ENCODE measurements at regions not wholly inside any gene's neighbourhood (a gene's known extent, or its start where the extent isn't known, plus 50 kb on each side); places are given as distances from the start of the nearest gene placed in this dataset.

- no peak for TF ChIP-seq CTCF (IDR thresholded peaks at IDR 0.05; ENCODE audit: low read depth, low read length)
- TF ChIP-seq, protein P1, sequence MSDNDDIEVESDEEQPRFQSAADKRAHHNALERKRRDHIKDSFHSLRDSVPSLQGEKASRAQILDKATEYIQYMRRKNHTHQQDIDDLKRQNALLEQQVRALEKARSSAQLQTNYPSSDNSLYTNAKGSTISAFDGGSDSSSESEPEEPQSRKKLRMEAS (IDR thresholded peaks at IDR 0.05; ENCODE audit: low read depth, low read length): no peak
- no peak for TF ChIP-seq POLR2A (IDR thresholded peaks at IDR 0.05; ENCODE audit: extremely low read depth, insufficient read length)
- no peak for TF ChIP-seq MYC (IDR thresholded peaks at IDR 0.05; ENCODE audit: low read depth, low read length)
- DNase-seq (ENCODE audit: low read depth): no peak
- H3K4me3 ChIP-seq (ENCODE audit: low read depth, low read length): no peak overlapping the region
Measured at GRCh38 chr3:115503394-115503793, 119.9 kb upstream of the GAP43 start.

DNA sequence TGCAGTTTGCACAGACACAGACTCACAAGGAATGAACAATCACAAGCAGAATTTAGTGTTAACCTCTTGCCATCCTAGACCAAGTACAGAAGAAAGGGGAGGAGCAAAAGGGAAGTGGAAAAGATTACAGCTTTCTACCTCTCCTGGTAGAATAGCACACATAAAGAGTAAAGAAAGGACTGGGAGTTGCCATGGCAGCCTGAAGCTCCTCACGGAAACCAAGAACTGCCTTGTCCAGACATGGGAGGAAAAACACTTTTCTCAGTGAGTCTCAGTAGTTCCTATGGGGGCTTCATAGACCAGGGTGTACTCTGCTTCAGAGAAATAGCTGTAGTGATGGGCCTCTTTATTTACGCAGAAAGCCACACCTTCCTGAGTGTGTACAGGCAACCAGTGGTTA is 114.7 kb upstream of the GAP43 start:
- TF ChIP-seq CTCF (IDR thresholded peaks at IDR 0.05; ENCODE audit: low read depth, low read length): no peak
- TF ChIP-seq, protein P1 (IDR thresholded peaks at IDR 0.05; ENCODE audit: low read depth, low read length): no peak
- no peak for TF ChIP-seq POLR2A (IDR thresholded peaks at IDR 0.05; ENCODE audit: extremely low read depth, insufficient read length)
- TF ChIP-seq MYC (IDR thresholded peaks at IDR 0.05; ENCODE audit: low read depth, low read length): no peak
- no peak for DNase-seq (ENCODE audit: low read depth)
- H3K4me3 ChIP-seq (ENCODE audit: low read depth, low read length): no peak overlapping the region

DNA sequence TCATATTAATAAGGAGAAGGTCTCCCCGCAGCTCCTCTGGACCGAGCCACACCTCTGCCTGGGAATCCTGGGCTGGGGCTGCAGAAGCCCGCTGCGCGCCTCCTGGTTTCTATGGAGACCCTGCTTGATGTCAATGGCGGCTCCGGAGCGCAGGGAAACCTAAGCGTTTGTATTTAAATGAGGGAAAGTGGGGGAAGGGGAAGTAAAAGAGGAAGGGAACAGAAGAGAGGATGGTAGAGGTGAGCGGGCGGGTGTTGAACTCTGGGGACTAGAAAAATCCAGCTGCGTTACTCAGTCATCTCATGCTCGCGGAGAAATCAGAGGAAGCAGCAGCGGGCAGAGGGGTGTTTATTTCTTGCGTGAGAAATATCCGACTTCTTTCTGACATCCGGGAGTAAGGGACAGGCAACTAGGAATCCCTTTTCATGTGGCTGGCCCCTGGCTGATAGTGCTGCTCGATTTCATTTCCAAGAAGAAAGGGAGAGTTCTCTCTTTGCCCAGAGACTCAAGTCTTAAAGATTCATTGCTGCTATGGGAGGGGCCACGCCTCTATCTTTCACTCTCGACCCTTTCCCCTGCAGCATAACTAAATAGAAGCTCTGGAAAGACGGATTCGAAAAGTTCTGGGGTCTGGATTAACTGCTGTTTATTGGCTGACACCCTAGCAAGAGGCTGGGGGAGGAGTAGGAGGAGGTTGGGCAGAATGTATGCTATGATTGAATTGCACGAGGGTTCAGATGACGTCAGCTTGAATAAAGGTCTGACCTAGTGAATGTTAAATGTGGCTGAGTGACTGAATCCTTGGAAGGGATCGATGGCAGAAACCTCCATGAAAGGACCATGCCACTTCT is 110.5 kb upstream of the GAP43 start:
- TF ChIP-seq, protein P1 (IDR thresholded peaks at IDR 0.05; ENCODE audit: low read depth, low read length): no peak
- TF ChIP-seq CTCF (IDR thresholded peaks at IDR 0.05; ENCODE audit: low read depth, low read length) (no peak), POLR2A (IDR thresholded peaks at IDR 0.05; ENCODE audit: extremely low read depth, insufficient read length) (no peak), MYC (IDR thresholded peaks at IDR 0.05; ENCODE audit: low read depth, low read length) (no peak)
- DNase-seq (ENCODE audit: low read depth): no peak
- no peak overlapping the region for H3K4me3 ChIP-seq (ENCODE audit: low read depth, low read length)

DNA sequence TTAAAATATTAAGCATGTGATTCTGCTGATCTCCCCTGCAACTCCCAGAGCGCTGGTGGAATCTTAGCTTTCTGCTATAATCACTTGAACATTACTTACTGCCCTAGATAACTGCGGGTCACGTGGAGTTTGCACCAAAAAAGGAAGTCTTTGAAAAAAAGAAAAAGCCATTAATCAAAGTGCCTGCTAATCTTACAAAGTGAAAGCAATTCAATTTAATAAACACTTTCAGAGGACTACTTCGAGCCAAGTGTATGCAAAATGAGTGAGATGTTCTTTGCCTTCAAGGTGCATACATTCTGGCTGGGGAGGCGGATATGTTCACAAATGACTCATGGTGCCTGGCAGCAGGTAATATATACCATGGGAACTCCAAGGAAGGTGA is 109.9 kb upstream of the GAP43 start:
- no peak for TF ChIP-seq CTCF (IDR thresholded peaks at IDR 0.05; ENCODE audit: low read depth, low read length)
- TF ChIP-seq, protein P1 (IDR thresholded peaks at IDR 0.05; ENCODE audit: low read depth, low read length): no peak
- TF ChIP-seq MYC (IDR thresholded peaks at IDR 0.05; ENCODE audit: low read depth, low read length): no peak
- no peak for TF ChIP-seq POLR2A (IDR thresholded peaks at IDR 0.05; ENCODE audit: extremely low read depth, insufficient read length)
- DNase-seq (ENCODE audit: low read depth): no peak
- no peak overlapping the region for H3K4me3 ChIP-seq (ENCODE audit: low read depth, low read length)

DNA sequence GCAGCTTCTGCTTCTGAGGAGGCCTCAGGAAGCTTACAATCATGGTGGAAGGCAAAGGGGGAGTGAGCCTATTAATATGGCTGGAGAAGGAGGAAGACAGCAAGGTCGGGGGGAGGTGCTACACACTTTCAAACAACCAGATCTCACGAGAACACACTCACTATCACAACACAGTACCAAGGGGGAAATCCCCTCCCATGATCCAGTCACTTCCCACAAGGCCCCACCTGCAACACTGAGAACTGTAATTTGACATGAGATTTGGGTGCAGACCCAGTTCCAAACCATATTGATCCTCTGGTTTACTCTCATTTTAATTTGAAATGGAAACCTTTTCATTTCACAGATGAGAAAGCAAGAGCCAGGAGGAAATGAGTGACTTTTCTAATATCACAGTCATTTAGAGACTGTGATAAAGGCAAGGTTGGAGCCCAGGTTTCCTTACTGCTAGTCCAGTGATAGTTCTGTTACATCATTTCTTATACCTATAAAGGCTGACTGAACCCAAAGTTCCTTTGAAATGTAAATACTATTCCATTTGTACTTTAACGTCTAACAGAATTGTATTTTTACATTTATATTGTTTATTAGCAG is 105.8 kb upstream of the GAP43 start:
- no peak overlapping the region for H3K4me3 ChIP-seq (ENCODE audit: low read depth, low read length)

More for the DNA sequence above, 105.8 kb upstream of the GAP43 start:
- DNase-seq (ENCODE audit: low read depth): no peak
- TF ChIP-seq POLR2A (IDR thresholded peaks at IDR 0.05; ENCODE audit: extremely low read depth, insufficient read length): no peak
- TF ChIP-seq, protein P1 (IDR thresholded peaks at IDR 0.05; ENCODE audit: low read depth, low read length): no peak
- TF ChIP-seq CTCF (IDR thresholded peaks at IDR 0.05; ENCODE audit: low read depth, low read length): no peak
- no peak for TF ChIP-seq MYC (IDR thresholded peaks at IDR 0.05; ENCODE audit: low read depth, low read length)
